ENCODE measurements at regions not wholly inside any gene's neighbourhood (a gene's known extent, or its start where the extent isn't known, plus 50 kb on each side); places are given as distances from the start of the nearest gene placed in this dataset.

DNA sequence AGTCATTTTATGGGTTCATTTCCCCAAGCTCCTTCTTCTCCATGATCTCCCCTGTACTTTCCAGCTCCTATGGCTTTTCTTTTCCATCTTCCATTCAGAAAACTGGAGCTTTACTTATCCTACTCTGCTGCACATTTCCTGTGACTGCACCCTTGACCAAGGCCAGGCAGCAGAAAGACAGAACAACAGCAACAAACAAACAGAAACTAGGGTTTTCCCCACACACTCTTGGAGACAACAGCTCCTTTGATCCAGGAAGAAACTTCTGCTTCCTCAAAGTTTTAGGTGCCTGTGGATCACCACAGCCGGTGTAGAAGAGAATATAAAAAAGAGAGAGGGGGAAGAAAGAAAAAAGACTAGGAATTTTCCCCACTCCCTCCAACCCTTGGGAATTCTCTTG, 342.3 kb upstream of the CFAP20DC start:
- TF ChIP-seq EZH2 (IDR thresholded peaks at IDR 0.05; ENCODE audit: insufficient read depth, low read length): no peak
- TF ChIP-seq, protein P1, sequence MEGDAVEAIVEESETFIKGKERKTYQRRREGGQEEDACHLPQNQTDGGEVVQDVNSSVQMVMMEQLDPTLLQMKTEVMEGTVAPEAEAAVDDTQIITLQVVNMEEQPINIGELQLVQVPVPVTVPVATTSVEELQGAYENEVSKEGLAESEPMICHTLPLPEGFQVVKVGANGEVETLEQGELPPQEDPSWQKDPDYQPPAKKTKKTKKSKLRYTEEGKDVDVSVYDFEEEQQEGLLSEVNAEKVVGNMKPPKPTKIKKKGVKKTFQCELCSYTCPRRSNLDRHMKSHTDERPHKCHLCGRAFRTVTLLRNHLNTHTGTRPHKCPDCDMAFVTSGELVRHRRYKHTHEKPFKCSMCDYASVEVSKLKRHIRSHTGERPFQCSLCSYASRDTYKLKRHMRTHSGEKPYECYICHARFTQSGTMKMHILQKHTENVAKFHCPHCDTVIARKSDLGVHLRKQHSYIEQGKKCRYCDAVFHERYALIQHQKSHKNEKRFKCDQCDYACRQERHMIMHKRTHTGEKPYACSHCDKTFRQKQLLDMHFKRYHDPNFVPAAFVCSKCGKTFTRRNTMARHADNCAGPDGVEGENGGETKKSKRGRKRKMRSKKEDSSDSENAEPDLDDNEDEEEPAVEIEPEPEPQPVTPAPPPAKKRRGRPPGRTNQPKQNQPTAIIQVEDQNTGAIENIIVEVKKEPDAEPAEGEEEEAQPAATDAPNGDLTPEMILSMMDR (IDR thresholded peaks at IDR 0.05; ENCODE audit: insufficient read depth, low read depth, low read length): no peak
